PC-3 (cell line): ENCODE measurements at regions not wholly inside any gene's neighbourhood (a gene's known extent, or its start where the extent isn't known, plus 50 kb on each side); places are given as distances from the start of the nearest gene placed in this dataset.

ENCODE experiments used
- CTCF ChIP-seq: fragments of 300-600 bp; sonication (generic); conservative IDR thresholded peaks from 2 replicates; pipeline ENCODE4 v1.5.1; 2017; ENCODE audit warnings: antibody characterized with exemption, low read depth, mild to moderate bottlenecking, low read length
- EZH2 ChIP-seq: fragments of 300-600 bp; sonication (generic); IDR thresholded peaks from one replicate; pipeline ENCODE4 v1.6.1; 2017; ENCODE audit warnings: antibody characterized with exemption, mild to moderate bottlenecking, low read length; ENCODE audit not compliant: unreplicated experiment
- EZH2phosphoT487 ChIP-seq: fragments of 300-600 bp; sonication (generic); IDR thresholded peaks from 2 replicates; pipeline ENCODE4 v1.6.1; 2018; ENCODE audit warnings: mild to moderate bottlenecking, antibody characterized with exemption, low read length, borderline replicate concordance

- TF ChIP-seq CTCF (peak; percentile 68), EZH2 (no peak), EZH2phosphoT487 (no peak)
Observed at GRCh38 chr19:28466107-28467045, 746.6 kb downstream of the UQCRFS1 start.
